DMS153 treated with DMSO at 0.1 percent for 48 hours (cell line): ENCODE measurements at regions not wholly inside any gene's neighbourhood (a gene's known extent, or its start where the extent isn't known, plus 50 kb on each side); places are given as distances from the start of the nearest gene placed in this dataset.

Experiments used
- DNase-seq: peaks from one replicate; lab custom pipeline; 2025; ENCODE audit not compliant: unreplicated experiment; lab: John Stamatoyannopoulos, UW

DNA sequence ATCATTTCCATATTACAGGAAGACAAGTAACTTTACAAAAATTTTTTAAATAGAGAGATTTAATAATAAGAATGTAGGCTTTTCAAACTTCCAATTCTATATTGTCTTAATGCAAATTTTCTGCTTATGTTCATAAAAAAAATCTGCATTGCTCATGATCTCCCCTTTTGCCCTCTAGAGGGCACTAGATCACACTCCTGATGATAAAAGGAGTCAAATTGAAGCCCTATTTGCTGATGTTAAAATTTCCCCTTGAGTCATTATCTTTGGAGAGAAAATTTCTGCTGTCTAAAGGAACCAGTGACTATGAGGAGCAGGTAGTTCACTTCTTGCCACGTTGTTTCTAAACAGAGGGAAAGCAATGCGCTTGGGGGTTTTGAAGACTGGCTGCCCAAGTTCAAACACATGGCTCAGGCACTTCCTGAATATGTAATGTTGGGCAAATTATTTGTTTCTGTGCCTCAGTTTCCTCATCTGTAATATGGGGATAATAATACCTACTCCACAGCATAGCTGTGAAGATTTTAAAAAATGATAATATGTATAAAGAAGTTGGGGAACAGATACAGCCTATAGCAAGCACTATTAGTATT is 874.2 kb downstream of the TFAP2A start:
- no peak for DNase-seq

DNA sequence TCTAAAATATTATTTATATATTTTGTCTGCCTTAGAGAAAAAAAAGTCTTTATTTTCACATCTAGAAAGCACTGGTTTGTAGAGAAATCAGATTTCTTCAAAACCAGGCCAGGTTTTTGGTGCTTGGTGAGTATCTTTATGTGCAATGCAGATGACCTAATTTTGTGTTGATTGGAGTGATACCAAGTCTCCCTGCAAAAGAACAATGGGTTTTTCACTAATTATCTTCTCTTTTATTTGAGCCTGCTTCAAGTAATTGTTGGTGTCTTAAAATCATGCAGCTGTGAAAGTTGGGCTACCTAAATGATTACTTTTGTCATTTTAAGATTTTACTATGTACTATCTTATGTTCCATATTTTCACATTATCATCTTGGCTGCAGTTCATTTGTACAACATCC is 874.7 kb downstream of the TFAP2A start:
- no peak for DNase-seq

DNA sequence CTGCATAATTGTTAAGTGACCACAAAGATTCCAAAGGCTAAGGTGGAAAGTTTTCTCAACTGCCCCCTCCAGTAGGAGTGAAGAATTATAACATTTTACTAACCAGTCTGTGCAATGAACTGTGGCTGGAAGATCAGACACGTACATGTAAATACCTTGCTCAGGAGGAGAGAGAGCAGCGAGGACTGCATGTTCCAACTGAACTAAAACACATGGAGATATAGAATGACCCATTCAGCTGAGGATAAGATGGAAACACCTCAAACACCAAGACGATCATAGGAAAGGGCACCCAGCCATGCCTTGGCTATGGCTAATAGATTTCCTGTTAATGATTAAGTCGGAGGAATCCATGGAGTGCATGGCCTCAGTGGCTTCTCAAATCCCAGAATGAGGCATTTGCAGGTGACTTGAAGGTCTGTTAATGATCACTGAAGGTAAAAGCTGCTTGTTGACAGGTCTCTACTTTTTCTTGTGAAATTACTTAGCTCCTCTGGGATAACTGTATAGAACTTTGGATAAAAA is 875.6 kb downstream of the TFAP2A start:
- no peak for DNase-seq

DNA sequence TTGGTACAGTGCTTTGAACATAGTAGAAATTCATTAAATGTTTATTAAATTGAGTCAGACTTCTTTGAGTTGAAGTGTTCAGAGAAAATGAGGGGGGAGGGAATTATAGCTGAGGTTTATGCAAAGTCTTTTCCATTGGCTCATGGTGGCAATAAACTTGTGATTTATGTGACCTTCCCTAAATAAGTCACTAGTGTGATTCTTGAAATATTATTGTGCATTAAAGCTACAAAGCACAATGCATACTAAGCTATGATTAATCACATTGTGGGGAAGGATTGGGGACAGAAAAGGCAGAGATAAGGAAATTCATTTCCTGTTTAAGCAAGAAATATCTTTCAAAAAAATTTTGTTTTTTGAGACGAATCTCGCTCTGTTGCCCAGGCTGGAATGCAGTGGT is 877.5 kb downstream of the TFAP2A start:
- DNase-seq = no peak

DNA sequence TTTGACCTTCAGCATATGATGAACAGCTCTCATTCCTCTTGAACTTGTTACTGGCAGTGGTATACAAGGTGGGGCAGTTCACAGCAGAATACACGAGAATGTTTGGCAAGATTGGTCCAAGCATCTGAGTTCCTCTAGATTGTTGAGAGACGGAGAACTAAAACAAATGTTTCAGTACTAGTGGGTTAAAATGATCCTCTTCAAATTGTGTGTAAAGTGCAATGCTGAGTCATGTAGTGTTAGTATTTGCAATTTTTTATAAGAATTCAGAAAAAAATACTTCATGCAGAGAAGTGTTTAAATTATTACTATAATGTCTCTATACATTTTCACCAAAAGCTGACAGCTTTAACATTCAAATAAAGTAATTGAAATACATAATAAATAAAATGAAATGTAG is 879.8 kb downstream of the TFAP2A start:
- no peak for DNase-seq

DNA sequence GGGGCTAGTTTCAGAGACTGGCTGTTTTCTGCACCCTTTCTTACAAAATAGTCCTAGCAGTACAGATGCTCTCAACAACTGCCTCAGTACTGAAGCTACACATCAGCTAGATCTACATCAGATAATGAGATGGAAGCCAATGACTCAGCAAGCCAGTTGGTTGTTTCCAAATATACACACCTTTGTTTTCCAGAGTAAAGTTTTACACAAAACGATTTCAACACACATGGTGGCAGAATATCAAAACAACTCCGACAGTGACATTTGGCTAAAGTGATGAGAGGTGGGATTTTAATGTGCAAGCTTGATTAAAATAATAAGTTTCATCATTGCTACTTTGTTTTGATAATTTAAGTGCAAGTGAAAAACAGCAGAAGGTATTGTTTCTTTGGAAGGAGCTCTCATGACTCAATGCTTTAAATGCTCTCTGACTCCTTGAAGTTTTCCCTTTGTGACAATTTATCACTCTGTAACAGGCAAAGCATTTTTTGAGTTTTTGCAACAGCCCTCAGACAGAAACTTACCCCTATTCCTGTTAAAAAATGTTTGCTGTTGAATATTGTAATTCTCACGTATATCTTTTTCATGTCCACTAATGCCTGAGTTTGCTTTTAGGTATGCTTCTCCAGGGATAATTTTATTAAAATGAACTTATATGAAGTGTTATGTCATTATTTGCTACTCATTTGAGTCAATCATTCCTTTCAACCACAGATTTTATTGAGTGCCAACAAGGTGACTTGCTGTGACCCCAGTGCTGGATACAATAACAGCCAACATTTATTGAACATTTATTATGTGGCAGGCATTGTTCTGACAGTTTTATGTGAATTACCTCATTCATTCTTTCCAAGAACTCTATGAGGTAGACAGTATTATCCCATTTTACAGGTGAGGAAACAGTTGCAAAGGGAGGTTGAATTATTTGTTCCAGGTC is 882.0 kb downstream of the TFAP2A start:
- DNase-seq = no peak

DNA sequence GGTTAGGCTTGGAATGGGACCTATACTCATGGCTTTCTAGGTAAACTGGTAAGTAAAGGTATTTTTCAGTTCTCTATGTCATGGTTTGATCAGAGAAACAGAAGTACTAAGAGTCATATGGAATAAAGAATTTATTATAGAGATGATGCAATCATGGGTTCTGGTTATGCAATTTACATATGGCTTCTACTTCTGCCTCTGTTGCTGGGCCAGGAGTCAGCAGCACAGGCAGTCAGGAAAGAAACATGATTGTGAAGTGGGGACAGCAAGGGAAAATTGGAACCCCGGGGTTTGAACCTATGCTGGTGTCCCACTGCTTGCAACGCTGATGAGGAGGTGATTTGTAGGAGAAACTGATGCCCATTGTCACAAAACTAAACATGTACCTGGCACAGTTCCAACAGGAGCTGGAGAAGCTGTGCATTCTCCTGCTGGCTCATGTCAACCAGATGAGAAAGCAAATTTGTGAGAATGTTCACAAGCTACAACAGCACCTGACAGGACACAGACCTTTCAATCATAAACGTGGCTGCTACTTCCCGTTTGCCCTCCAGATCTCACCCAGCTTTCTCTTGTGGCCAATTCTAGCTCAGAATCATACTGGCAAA is 887.1 kb downstream of the TFAP2A start:
- DNase-seq = no peak

DNA sequence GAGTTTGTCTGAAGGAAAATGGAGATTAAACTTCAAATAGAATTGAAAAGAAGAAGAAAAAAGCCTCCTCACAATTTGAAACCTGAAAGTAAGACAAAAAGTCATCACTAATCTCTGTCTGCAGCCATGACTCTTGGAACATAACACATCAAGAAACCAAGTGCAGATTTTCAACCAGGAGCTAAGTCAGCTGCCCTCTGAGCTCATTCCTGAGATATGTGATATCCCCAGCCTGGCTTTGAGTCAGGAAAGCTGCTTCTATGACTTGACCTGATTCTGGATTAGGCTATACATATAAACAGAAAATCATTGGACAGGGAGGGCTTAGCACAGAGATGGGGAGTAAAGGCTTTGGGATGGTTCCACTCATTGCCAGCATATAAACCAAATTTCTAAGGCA is 891.4 kb downstream of the TFAP2A start:
- no peak for DNase-seq

DNA sequence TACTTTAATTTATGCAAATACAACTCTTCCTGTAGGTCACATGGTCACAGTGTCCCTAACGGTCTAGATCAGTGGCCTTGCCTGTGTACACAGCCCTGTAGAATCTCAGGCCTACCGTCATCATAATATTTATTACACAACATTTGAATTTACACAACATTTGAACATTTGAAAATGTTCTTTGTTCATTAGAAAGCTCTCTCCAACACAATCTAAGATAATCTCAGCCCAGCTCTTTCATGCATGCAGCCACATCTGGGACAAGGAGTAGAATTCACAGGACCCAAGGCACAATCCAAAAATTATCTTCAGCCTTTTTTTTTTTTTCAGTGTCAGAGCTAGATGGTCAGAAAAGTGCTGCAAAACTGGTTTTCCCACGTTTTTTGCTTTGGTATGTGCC is 892.8 kb downstream of the TFAP2A start:
- no peak for DNase-seq

DNA sequence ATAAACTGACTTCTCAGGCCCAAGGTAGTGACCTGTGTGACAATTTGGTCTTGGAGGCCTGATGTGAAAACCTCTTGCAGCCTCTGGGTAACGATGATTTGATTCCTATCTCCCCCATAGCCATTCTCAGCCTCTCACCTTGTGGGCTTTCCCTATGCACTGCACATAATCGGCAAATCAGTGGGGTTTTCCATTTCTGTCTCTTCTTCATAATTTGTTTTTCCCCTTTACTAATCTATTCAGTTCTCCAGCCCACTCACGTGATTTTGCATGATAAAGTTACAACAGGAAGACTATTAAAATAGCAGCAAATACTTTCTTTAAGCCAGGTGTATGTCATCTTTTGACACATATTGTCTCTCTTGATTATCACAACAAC is 893.7 kb downstream of the TFAP2A start:
- DNase-seq = no peak

DNA sequence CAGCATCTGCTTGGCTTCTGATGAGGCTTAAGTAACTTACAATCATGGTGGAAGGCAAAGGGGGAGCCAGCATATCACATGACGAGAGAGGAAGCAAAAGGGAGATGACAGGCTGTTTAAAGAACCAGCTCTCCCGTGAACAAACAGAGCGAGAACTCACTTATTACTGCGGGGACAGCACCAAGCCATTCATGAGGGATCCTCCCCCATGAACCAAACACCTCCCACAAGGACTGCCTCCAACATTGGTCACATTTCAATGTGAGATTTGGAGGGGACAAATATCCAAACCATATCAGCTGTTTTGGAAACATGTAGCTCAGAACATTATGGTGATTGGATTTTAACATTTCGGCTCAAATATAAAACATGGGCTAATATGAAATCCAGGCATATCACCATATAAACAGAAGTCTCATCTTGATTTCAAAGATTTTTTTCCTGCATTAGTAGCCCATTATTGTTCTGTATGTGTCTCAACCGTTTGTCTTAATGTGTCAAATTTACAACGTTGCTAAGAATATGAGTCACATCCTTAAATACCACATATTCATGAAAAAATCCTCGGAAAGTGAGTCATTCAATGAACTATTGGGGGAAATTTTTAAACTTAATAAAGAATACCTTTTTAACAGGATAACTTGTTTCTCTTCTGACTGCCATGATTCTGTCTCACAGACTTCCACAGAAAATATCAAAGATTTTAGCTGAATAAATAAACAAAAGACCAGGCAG is 894.3 kb downstream of the TFAP2A start:
- DNase-seq = no peak

DNA sequence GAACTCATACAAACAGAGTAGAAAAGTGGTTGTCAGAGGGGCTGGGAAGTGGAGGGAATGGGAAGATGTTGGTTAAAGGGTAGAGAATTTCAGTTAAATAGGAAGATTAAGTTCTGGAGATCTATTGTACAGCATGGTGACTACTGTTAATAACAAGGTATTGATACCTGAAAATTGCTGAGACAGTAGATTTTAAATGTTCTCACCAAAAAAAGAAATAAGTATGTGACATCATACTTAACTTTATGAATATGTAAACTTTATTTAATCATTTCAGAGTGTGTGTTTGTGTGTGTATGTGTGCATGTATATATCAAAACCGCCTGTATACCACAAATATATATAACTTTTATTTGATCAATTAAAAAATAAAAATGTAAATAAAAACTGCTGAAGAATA is 896.4 kb downstream of the TFAP2A start:
- DNase-seq = no peak

DNA sequence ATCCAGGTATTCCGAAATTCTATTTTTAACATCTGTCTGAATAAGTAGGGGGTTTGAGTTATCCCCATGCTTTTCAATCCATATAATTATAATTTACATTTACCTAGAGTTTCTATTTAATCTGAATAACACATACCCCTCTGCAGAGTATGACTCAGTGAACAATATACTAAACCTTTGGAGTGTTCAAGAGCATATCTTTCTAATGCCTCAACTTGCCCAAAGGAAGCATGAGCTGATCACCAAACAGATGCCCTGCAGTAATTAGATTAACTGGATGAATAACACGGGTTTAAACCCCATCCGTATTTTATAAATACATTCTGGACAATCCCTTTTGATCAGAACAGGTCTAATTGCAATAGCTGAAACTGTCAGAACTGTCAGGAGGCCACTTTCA is 897.1 kb downstream of the TFAP2A start:
- no peak for DNase-seq

DNA sequence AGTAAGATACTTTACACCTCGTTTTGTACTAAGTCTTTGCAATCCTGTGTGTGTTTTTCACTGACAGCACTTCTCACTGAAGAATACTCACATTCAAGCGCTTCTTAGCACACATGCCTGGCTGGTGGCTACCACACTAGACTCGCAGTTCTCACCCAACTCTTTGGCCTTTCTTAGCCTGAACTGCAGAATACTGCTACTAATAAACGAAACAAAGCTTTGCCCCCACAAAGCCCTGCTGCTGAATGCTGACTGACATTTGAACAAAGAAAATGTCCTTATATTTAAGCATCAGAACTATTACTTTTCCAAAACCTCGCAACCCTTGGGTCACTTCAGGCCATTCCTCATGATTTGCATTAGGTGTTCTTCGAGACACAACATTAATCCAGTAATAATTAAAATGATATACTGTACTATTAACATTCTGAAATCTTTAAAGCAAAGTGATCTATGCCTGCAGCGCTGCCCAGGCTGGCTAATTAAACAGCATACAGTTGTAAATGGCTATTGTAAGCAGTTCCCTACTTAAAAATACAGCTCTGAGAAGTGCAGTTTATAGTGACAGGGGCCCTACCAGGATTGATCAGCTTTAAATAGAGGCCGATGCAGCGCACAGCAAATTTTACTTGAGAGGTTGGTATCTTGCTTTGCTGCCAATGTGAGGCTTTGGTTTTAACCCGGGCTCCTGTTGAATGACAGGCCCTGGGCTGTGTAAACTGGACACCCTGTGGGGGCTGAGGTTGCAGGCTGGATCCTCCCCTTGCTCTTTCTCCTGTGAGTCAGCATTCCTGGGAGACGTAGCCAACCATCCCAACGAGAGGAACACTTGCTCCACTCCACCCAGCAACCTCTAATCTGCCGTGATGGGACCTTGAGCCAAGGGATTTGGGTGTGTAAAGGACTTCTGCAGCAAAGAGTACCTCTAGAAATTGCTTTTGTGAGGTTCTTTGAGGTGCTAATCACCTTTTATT is 899.0 kb downstream of the TFAP2A start:
- no peak for DNase-seq

DNA sequence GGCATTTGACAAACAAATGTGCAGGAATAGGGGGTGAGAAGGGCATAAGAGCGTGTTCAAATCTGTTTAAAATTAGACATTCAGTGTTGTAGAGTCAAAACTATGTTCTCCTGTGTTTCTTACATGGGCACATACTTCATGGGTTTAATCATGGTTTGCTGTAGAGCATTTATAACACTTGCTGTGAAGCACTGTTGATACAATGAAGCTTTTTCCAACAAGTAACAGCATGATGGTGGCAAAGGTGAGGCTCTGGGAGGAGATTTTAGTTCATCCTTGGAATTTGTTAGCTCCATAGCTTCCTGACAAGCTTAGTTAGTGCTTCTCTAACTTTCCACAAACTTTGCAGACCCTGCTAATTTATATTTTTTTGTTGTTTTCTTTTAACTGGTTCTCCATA is 900.7 kb downstream of the TFAP2A start:
- DNase-seq = no peak

DNA sequence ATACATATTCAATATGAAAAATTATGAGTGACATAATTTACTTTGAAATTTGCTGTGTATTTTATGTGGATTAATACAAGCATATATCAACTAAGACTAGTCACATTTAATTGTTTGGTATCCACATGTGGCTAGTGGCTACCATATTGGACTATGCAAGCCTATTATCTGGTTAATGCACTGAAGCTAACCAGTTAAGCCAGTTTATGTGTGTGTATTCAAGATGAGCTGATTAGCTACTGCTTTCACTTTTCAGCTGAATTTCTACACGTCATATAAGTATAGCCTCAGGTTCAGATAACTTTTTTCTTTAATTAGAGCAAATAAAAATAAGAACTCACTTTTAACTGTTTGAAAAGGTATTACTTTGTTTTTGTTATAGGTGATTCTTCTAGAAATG is 903.7 kb downstream of the TFAP2A start:
- DNase-seq = no peak

DNA sequence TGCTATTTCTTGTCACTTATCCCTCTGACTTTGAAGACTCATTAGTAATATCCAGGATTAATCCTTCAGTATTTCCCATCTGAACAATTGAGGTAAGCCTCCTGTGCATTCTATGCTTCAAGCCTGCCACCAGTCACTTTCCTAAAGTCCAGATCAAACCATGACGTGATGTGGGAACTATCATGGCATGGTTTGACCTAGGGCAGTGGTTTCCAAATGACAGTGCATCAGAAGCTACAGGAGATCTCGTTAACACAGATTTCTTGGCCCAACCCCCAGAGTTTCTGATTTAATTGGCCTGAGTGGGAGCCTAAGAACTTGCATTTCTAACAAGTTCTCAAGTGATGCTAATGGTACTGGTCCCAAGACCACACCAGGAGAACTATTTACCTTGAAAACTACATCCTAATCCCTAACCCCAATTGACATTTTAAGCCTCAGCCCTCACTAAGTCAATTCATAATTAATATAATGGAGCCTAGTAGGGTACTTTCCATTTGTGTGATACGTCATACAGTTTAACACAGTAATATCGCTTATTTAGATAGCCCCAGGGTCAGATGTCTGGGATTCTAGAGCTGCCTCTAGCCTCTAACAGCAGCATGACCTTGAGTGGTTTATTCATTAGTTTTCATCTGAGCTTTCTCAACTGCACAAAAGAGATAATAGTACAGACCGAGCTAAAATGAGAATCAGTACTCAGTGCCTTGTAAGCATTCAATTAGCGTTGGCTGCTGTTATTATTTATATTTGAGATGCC is 907.6 kb downstream of the TFAP2A start:
- no peak for DNase-seq

DNA sequence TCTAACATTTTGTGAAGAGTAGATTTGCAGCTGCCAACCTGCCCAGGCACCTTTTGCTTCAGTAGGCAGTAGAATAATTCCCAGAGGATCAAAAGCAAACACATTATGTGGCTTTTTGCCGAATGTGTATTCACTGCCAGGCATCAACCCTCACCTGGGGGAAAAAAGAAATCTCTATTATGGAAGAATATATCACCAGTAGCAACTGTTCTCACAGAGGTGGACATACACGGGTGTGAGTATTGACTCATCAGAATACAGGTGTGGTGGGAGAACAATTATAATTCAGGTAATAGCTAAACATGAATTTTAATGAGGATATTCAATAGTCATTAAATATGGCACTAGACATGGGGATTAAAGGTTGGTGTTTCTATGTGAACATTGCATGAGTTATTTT is 910.7 kb downstream of the TFAP2A start:
- peak; percentile 61 for DNase-seq

DNA sequence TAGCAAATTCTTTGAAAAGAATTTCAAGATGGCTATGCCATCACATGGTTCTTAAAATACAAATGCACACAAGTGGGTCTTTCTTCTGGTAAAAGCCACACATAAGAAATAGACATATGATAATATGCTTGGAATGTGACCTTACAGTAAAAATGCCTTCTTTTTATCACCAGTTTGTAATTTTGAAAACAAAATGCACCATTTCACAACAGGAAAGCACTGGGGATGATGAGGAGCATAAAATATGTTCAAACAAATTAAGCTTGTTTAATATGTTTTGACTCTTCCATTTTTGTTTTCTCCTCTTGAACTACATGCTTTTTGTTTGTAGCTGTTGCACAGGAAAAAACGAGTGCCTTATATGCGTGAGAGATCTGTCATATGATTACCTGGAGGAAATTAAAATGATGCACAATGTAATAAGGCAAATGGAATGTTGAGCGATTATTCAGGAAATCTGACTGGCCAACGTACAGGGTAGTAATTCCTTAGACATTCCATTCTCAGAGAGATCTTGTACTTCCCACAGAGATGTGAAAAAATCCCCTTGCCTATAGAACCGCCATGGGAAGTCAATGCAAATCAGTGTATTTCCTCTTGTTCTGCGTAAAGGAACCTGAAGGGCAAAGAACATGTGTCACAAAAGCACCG is 911.6 kb downstream of the TFAP2A start:
- peak; percentile 14 for DNase-seq
